ENCODE measurements at regions not wholly inside any gene's neighbourhood (a gene's known extent, or its start where the extent isn't known, plus 50 kb on each side); places are given as distances from the start of the nearest gene placed in this dataset.

GRCh38 chr18:58813105-58813504, 51.6 kb upstream of the ZNF532 start:
- no peak overlapping the region for H3K4me3 ChIP-seq (IDR thresholded peaks at IDR 0.05; ENCODE audit: insufficient read depth, low read depth, low read length)
- H3K36me3 ChIP-seq (ENCODE audit: insufficient read depth) = no peaks in the 10 kb centered on the region
- no peak overlapping the region for H3K9ac ChIP-seq
- H4K20me1 ChIP-seq (ENCODE audit: insufficient read depth) = no peaks in the 10 kb centered on the region
- peaks cover 8% of the 10 kb centered on the region; the same call in 1 of the 2 replicates for H3K27me3 ChIP-seq (ENCODE audit: insufficient read depth, low read depth)
- no peak overlapping the region for H3K4me2 ChIP-seq
- no peak overlapping the region for H2AFZ ChIP-seq (ENCODE audit: low read depth)
- H3K79me2 ChIP-seq (ENCODE audit: insufficient read depth, low read depth) = no peaks in the 10 kb centered on the region
- no peak overlapping the region for H3K27ac ChIP-seq
- TF ChIP-seq, protein P1, sequence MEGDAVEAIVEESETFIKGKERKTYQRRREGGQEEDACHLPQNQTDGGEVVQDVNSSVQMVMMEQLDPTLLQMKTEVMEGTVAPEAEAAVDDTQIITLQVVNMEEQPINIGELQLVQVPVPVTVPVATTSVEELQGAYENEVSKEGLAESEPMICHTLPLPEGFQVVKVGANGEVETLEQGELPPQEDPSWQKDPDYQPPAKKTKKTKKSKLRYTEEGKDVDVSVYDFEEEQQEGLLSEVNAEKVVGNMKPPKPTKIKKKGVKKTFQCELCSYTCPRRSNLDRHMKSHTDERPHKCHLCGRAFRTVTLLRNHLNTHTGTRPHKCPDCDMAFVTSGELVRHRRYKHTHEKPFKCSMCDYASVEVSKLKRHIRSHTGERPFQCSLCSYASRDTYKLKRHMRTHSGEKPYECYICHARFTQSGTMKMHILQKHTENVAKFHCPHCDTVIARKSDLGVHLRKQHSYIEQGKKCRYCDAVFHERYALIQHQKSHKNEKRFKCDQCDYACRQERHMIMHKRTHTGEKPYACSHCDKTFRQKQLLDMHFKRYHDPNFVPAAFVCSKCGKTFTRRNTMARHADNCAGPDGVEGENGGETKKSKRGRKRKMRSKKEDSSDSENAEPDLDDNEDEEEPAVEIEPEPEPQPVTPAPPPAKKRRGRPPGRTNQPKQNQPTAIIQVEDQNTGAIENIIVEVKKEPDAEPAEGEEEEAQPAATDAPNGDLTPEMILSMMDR (conservative IDR thresholded peaks at IDR 0.05; ENCODE audit: low read depth, low read length) = no peak
- peaks cover 3% of the 10 kb centered on the region for H3K4me1 ChIP-seq (ENCODE audit: low read depth, poor library complexity, severe bottlenecking)

DNA sequence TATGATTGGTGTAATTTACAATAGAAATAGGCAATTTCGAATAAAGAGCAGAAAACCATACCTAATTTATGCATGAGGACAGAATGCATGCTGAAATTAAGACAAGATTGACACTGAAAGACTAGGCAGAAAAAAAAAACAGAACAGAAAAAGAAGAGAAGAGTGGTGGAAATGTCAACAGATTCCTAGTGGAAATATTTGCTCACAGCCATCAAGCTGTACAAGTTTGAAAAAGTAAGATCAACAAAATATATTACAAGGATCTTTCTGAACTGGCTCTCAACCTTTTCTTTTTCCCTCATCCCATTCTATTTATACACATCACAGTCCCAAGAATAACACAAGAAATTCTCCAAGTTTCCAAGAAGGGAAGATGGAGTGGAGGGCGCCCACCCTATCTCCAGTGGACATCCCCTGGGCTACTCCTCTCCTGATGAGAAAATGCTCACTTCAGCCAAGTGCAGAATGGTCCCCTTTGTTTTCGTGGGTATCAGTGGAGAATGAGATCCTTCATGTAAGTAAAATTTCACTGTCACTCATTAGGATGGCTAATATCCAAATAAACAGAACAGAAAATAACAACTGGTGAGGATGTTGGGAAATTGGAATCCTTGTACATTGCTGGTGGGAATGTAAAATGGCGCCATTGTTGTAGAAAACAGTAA, 51.0 kb upstream of the ZNF532 start:
- Histone ChIP-seq H3K79me2 (ENCODE audit: insufficient read depth, low read depth) (no peaks in the 10 kb centered on the region), H3K4me3 (IDR thresholded peaks at IDR 0.05; ENCODE audit: insufficient read depth, low read depth, low read length) (no peak overlapping the region), H4K20me1 (ENCODE audit: insufficient read depth) (no peaks in the 10 kb centered on the region), H3K27me3 (ENCODE audit: insufficient read depth, low read depth) (peaks cover 9% of the 10 kb centered on the region; the same call in 1 of the 2 replicates), H3K27ac (no peak overlapping the region), H3K4me2 (no peak overlapping the region), H3K36me3 (ENCODE audit: insufficient read depth) (no peaks in the 10 kb centered on the region), H3K9ac (no peak overlapping the region), H2AFZ (ENCODE audit: low read depth) (no peak overlapping the region), H3K4me1 (ENCODE audit: low read depth, poor library complexity, severe bottlenecking) (peaks cover 8% of the 10 kb centered on the region)
- TF ChIP-seq, protein P1 (conservative IDR thresholded peaks at IDR 0.05; ENCODE audit: low read depth, low read length) = no peak

DNA sequence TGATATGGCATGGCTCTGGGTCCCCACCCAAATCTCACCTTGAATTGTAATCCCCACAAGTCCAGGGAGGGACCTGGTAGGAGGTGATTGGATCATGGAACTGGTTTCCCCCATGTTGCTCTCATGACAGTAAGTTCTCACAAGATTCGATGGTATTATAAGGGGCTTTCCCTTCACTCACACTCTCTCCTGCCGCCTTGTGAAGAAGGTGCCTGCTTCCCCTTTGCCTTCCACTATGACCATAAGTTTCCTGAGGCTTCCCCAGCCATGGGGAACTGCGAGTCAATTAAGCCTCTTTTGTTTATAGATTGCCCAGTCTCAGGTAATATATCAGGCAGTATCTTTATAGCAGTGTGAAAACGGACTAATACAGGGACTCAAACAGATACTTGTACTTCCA, 50.4 kb upstream of the ZNF532 start:
- TF ChIP-seq, protein P1 (conservative IDR thresholded peaks at IDR 0.05; ENCODE audit: low read depth, low read length) = no peak
- no peak overlapping the region for H2AFZ ChIP-seq (ENCODE audit: low read depth)
- H3K4me1 ChIP-seq (ENCODE audit: low read depth, poor library complexity, severe bottlenecking) = peaks cover 15% of the 10 kb centered on the region
- no peaks in the 10 kb centered on the region for H3K36me3 ChIP-seq (ENCODE audit: insufficient read depth)
- H4K20me1 ChIP-seq (ENCODE audit: insufficient read depth) = no peaks in the 10 kb centered on the region
- peaks cover 9% of the 10 kb centered on the region; the same call in 1 of the 2 replicates for H3K27me3 ChIP-seq (ENCODE audit: insufficient read depth, low read depth)
- H3K4me2 ChIP-seq = no peak overlapping the region
- no peak overlapping the region for H3K4me3 ChIP-seq (IDR thresholded peaks at IDR 0.05; ENCODE audit: insufficient read depth, low read depth, low read length)
- H3K27ac ChIP-seq = no peak overlapping the region
- no peaks in the 10 kb centered on the region for H3K79me2 ChIP-seq (ENCODE audit: insufficient read depth, low read depth)
- no peak overlapping the region for H3K9ac ChIP-seq
